CD4-positive, alpha-beta T cell treated with Interleukin-15 for 1 hour (primary cell): ENCODE measurements at regions not wholly inside any gene's neighbourhood (a gene's known extent, or its start where the extent isn't known, plus 50 kb on each side); places are given as distances from the start of the nearest gene placed in this dataset.

Source experiments
- DNase-seq: peaks from one replicate; pipeline ENCODE4 v3.0.0-alpha.2; 2020

DNA sequence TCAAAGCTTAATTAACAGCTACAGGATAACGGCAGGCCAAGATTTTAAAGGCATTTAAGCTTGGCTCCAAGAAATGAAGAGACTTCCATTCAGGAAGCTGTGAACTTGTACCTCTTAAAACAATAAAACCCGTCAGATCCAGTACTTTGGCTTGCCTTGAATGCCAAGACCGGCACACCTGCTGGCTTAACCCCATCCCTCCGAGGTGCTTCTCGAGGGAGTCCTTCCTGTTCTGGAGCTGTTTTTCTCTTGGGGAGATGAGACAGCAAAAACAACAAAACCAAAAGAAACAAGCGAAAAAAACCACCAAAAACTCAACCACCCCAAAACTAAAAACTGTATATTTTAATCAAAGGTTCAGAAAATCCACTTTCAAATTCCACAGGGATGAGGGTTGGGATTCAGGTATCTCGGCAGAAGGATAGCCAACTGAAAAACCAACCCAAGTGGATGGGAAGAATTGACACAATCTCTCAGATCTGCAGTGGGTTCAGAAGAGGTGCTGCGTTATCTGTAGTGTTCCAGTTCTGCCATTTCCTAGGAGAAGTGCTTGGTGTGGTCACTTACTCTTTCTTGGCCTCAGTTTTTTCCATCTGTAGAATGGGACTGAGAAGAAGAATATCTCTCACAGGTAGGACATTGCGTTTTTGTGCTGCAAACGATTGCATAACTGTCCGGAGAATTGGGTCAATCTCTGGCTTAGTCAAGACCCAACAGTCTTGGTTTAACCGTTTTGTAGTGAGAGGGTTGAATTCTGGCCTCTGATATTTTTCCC, 420.1 kb downstream of the VRK1 start:
- DNase-seq, result no peak

DNA sequence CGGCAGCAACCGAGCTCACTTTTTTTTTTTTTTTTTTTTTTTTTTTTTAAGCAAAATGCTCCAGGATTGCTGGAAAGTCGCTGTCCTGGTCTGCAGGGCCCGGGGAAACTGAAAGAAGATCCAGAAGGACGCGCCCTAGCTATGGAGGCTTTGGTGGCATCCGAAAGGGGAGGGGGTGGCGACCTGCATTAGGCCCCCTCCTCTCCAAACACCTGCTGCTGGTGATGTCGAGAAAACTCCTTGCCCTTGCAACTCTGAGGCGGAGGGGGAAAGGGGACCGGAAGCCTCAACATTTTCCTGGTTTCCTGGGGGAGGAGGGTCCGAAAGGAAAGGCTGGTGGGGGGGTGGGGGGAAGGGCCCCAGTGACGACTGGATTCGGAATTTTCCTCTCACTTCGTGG, 421.1 kb downstream of the VRK1 start:
- no peak for DNase-seq

DNA sequence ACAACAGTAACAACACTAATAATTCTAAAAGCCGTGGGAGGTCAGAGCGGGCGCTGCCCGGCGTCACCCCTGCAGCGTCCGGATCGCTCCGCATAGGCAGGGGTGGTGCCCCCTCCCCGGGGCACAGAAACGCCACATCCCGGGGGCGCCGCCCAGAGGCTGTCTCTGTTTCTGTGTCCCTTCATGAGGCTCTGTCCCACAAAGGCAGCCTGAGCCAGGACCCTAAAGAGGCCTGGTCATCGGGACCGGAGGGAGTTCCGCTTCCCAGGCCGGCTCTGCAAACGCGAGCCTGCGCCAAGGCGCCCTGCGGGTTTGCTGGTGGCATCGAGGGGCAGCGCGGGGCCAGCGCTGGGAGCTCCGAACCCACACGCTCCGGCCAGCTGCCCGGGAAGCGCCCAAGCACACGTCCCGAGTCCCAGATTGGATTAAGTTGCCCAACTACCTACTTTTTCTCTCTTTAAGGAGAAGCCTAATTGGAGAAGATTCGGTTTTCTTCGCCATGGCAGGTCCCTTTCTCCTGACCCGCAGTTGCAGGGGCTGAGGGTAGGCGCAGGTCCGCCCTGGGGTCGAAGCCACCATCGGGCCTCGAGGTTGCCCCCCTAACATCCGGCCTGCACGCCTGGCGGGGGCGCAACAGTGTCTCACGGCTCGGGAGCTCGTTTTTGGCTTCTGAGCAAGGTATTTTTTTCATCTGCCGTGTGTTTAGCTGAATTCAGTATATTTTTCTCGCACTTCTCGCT, 421.7 kb downstream of the VRK1 start:
- no peak for DNase-seq

DNA sequence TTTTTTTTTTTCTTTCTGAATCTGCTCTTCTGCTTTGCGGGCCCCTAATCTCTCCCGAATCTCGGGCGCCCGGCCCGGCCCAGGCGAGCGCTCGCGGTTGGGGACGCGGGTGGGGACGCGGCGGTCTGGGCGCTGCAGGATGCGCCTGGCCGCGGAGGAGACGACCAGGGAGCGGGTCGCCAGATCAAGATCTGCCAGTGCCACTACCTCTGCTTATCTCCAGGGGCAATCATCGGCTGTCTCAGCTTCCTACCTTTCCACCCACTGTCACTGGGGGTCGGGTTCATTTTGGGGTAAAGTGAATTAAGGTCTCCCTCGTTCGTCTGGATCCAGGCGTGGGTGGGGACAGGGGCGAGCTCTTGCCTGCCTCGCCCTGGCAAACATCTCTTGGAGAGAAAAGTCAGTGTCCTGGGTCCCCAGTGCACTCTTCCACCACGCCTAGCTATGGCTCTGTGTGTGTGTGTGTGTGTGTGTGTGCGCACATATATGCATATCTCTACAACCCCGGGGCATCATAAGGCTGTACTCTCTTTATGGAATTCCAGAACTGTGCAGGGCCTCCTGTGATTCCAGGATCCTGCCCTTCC, 422.3 kb downstream of the VRK1 start:
- DNase-seq, result no peak

DNA sequence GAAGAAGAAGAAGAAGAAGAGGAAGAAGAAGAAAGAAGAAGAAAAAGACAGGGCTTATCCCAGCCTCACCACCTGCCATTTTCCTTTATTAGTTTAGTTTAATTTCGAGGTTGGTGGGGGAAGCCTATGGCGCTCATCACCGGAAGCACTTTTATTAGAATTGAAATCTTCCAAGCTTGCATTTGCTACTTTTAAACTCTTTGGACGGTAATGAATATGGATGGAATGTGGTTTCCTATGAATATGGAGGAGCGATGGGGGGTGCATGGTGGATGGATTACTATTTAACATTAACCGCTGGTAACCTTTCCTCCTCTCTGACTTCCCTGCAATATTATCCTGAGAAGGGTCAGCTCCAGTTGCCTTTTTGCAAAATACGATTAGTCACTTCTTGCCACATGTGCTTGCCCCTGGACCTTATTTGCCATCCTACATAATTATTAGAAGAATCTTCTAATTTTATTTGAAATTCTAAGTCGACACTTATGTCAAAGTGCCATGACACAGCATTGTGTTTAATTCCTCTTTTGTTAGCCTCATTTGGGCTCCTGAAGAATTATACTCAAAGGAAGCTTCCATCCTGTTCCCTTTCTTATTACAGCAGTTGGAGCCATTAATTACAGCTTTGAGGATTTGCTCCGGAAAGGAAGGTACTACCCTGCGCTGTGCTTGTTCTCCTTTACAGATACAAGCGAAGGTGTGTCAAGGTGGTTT, 424.5 kb downstream of the VRK1 start:
- DNase-seq, result no peak

DNA sequence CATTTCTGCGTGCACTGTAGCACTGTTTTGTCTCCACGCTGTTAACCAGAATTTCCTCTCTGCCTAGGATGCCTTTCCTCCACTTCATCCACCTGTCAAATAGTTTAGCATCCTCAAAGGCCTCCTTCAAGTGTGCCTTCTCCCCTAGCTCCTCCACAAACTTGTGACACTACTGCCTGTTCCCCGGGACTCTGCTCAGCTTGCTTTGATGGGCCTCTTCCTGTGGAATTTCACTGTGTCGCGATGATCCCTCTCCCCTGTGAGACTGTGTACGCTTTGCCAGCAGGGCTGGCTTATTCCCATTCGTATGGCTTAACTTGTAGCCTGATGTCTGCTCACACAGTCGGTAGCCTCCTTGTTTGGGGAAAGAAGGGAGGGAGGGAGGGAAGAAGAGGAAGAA, 426.8 kb downstream of the VRK1 start:
- DNase-seq, result no peak

DNA sequence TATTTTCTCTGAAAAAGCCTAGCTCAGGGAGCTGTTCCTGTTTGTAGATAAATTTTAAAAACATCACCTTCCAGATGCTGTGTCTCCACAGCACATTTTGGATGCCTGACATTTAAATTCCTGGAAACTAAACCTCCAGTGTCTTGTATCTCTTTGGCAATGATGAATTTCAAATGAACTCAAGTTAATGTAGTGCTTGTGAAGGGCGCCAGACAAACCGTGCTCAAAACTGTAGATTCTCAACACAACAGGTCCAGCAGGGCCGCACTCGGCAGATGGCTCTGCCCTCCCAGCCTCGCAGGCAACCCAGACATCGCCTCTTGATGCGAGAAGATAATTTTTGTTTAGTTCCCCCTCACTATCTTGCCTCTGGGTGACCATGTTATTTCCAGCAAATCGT, 432.9 kb downstream of the VRK1 start:
- DNase-seq, result no peak

DNA sequence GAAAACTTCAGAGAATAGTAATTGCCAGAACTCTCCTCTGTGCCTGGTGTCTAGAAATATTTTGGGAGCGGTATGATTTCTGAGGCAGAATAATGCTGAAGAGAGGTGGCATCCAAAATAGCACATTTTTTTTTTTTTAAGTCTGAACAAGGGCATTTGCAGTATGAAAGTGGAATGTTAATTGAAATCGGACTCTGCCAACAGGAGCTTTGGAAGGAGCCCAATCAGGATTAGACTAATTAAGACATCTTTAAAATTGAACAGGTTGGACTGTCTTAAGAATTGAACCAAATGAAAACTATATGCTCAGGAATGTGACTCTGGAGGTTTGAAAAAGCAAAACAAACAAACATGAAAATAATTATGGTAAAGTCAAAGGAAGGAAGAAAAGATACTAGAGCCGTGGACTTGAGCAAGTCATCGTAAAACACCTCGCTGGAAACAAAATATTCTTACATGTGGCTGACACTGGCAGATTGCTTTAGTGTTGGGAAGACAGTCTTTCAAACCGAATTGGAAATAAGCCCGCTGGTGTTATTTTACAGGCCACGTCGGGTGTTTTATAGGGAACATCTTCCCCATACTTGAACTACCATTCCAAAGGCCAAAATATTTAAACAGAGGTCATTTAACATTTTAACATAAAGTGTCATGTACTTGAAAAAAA, 436.3 kb downstream of the VRK1 start:
- DNase-seq, result no peak

DNA sequence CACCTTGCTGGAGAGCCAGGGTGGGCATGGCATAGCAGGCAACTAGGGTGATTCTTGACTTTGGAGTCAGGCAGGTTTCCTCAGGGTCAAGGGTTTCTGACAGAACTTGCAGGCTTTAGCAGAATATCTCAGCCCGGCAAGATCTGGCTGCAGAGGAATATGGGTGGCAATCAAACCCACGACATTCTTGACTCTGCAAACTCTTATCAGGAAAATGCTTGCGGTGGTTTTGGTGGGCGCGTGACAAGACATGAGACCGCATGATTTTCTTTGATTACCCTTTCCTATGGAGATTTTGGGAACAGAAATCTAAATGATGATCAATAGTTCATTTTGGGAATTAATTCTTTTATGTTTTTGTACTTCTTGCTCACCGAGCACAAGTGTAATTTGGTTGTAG, 449.5 kb downstream of the VRK1 start:
- no peak for DNase-seq

DNA sequence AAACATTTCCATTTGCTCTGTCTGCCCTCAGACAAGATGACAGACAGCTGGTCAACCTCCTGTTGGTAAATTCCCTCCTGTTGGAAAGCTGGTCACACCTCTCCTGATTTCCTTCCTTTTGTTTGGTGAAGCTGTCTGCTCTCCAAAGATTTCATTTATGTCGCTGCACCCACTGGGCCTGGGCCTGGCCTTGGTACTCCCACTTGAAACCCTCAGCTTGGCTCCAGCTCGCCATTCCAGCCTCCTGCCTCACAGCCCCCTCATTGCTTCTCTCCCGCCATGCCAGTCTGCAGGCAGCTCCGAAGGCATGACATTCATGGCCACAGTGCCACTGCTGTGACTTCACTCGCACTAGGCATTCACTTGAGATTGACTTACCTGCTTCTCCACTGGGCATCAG, 451.8 kb downstream of the VRK1 start:
- no peak for DNase-seq

DNA sequence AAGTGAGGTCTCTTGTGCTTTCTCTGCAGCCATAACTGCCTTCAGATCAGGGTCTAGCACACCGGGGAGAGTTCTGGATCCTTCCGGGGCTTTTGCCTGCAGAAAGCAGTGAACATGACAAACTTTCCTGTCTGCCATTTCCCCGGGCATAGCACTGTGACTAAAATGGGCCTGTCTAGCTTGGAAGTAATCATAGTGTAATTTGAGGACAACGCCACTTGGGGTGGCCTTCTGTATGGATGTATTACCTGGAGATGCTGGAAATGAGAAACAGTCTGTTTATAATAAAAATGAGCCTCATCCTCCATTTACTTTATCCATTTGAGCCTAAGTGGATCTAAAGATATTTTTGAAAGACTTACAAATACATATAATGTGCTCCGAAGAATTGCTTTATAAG, 453.7 kb downstream of the VRK1 start:
- DNase-seq, result no peak

DNA sequence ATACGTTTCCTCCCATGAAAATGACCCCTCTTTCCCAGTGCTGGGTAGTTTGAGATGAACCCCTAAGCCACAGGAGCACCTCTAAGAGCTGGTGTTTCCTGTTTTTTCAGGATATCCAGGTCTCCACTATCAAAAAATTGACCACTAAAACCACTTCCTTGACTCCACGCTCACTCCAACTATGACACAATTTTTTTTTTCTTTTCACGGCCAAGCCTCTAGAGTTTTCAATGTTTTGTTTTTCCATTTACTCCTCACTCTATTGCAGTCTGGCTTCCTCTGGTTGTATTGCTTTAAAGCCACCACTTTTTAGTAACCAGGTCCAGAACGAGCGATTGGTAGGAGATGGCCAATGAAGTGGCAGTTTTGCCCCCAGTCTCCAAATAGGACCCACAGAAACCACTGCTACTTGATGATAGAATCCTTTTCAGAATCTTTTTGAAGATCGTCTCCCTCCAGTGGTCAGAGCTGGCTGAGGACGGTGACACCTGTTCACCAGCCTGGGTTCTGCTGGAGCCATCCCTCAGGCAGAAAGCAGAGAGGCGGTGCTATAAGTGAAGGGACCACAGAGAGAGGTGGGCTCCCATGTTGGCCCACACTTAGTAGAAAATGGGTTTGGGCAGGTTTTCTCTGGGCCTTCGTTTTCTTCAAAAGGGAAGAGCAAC, 454.4 kb downstream of the VRK1 start:
- no peak for DNase-seq

DNA sequence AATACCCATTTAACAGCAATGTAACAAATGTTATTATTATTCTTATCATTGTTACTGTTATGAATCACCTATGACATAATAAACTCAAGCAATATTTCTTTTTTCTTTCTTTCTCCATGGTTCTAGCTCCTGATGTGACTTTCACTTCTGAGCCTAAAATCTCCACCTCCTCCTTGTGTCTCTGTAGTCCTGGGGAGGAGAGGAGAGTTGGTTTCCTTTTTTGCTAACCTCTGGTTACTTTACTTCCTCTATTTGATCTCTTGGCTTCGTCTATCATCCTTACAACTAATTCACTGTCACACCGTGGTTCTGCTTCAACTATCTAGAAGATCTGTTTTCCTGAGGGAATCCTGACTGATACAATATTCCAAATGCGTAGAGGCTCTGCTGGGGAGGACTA, 456.6 kb downstream of the VRK1 start:
- DNase-seq, result no peak

DNA sequence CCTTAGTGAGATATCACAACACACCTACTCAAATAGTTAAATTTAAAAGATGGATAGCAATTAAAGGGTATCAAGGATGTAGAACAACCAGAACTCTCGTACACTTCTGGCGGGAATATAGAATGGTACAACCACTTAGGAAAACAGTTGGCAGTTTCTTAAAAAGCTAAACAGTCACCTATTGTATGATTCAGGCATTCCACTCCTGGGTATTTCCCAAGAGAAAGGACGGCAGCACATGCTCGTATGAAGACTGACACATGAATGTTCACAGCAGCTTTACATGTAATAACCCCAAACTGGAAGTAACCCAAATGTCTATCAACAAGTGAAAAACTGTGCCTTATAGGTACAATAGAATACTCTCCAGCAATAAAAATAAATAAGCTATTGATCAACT, 465.2 kb downstream of the VRK1 start:
- no peak for DNase-seq

DNA sequence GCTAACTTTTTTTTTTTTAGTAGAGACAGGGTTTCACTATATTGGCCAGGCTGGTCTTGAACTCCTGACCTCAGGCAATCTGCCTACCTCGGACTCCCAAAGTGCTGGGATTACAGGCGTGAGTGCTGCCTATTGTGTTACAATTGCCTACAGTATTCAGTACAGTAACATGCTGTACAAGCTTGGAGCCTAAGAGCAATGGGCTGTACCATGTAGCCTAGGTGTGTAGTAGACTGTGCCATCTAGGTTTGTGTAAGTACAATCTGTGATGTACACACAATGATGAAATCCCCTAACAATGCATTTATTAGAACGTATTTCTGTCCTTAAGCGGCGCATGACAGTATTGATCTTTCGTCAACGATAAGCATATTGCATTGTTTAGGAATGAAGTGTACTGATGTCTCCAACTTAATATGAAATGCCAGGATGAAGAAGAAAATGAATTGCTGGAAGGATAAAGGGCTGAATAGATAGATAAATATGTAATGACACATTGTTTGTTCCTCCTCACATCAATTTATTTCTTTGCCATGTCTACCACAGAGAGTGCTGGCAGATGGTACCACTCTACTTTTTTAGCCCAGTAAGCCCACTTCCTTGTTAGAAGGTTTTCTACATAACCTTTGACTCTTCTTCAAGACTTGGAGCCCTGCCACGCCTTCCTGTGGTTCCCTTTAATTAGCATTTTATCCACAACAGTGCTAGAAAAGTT, 467.5 kb downstream of the VRK1 start:
- DNase-seq, result no peak

DNA sequence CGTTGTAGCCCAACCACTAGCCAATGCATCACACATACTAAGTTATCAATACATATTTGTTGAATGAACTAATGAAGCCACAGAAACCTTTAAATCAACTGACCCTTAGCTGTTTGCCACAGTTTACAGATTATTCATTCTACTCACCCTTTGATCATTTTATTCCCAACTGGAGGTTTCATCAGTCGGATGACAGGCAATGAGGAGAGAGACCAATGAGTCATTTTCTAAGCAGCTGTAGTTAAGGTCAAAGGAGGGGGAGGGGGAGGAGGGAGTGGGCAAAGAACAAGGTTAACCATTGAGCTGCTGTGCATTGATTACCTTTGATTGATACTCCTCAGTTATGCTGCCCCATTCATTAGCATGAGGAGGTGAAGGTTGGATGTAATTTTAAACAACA, 469.5 kb downstream of the VRK1 start:
- no peak for DNase-seq

DNA sequence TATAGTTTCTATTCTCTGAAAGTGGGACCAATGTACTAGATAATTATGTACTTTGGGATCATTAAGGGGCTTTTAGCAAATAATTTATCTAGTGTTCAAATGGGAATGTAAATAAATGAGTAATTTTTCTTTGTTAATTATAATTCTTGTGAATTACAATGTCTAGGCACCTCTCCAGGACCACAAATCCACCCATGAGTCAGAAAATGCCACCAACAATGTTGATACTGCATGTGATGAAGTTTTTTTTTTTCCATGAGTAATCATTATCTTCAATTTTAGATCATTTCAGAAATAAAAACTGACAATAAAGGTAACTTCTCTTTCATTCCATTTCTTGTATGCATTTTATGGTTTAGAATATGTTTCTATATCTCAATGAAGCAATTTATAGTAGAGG, 470.3 kb downstream of the VRK1 start:
- DNase-seq, result no peak

DNA sequence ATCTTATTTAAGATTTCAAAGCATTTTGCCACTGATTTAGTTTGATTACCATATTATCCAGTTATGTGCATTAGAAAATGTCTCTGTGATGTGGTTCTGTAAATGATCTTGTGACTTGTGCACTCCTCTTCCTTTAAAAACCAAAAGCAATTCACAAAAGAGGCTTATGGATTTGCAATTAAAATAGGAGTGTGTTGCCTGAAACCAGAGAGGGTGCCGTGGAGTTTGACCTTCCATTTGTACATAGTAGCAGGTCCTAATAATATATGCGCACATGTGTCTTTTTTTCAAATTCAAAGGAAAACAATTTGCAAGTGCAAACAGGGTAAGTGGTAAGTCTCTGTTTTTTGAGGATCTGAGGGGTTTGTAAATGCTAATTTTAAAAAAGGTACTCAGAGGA, 470.9 kb downstream of the VRK1 start:
- no peak for DNase-seq

DNA sequence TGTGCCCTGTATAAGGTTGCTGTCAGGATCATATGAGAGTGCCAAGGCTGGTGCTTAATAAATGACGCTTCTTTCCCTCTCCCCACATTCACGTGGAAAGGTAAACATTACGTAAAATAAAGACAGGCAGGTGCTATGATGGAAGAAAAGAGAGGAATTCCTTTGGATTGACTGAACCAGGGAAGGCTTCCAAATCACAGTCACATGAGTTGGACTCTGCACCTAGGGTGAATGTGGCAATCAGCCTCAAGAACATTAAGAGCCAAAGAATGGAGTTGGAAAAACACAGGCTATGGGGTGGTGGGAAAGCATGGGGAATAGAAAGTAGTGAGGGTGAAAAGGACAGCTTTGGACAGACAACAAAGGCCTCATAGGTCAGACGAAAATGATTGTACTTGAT, 473.1 kb downstream of the VRK1 start:
- no peak for DNase-seq

DNA sequence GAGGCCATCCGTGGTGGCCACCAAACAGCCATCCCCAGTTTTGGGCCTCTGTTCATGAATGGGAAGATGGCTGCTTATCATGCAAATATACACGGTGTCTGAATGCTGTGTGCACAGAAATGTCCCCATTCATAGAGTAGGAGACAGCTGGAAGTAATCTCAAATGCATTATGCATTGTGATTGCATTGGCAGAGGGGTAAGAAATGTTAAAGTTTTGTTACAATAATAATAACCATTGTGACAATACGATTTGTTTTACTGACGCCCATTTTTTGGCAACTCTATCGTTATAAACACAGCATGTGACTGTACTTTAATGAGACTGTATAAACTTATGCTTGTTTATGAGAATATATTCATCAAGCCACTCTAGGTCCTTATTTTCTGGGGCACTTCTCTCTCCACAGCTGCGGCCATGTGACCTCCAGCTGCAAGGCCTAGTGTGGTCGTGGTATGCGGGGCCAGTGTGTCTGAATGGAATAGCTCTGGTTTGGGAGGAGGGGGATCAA, 474.3 kb downstream of the VRK1 start:
- no peak for DNase-seq

DNA sequence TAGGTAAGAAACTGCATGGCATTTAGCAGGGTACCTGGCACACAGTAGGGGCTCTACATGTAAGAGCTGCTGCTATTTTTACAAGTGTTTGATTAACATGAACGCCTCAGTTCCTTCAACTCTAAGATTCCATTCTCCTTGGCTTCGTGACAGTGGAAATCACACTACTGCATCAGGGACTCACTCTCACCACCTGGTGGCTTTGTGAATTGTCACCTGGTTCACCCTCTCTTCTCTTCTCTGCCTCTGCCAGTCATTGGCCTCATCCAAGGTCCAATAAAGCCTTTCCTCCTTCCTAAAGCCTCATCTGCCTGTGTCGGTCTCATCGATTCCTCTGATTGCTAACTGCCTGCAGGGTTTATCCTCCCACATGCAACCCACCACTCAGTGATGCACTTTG, 476.4 kb downstream of the VRK1 start:
- no peak for DNase-seq

DNA sequence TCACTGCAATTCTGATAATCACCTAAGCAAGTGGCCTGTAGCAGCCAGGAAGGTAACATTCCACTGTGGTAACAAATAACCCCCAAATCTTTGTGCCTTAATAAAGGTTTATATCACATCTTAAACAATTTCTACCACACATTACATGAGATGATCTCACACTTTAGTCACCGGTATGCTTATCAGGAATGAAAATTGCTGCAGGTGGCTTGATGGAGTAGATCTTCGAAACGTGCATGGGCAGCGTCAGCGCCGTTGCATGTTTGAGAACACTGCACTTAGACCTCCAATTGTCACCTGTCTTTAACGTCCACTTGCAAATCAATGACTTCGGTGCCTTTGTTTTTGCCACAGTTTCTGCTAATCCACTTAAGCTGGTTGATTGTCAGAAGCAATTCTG, 477.4 kb downstream of the VRK1 start:
- no peak for DNase-seq
